ENCODE measurements at regions not wholly inside any gene's neighbourhood (a gene's known extent, or its start where the extent isn't known, plus 50 kb on each side); places are given as distances from the start of the nearest gene placed in this dataset.
A peak's percentile ranks its signal among the peaks of the same experiment; 100 is the strongest.

- TF ChIP-seq EZH2phosphoT487 (IDR thresholded peaks at IDR 0.05; ENCODE audit: borderline replicate concordance, low read depth) (no peak), SIN3A (IDR thresholded peaks at IDR 0.05; ENCODE audit: borderline replicate concordance, low read depth, low read length) (no peak), POLR2AphosphoS5 (IDR thresholded peaks at IDR 0.05; ENCODE audit: low read depth, low read length) (peak; percentile 26; the same call in 1 of the 2 replicates), CTCF (IDR thresholded peaks at IDR 0.05) (no peak), RCOR1 (IDR thresholded peaks at IDR 0.05; ENCODE audit: low read length) (no peak), RXRA (IDR thresholded peaks at IDR 0.05; ENCODE audit: borderline replicate concordance, low read depth) (peak; percentile 88), YY1 (IDR thresholded peaks at IDR 0.05; ENCODE audit: low read depth) (no peak)
Observed at GRCh38 chr9:115590011-115590410, 472.1 kb upstream of the TNC start.

All from SK-N-SH (cell line).